TTC549 (cell line): ENCODE measurements at regions not wholly inside any gene's neighbourhood (a gene's known extent, or its start where the extent isn't known, plus 50 kb on each side); places are given as distances from the start of the nearest gene placed in this dataset.

ENCODE experiments used
- FAIRE-seq: peaks from 2 replicates; lab custom pipeline; 2012; peaks lifted over from hg19 to GRCh38; lab: Jason Lieb, UNC

DNA sequence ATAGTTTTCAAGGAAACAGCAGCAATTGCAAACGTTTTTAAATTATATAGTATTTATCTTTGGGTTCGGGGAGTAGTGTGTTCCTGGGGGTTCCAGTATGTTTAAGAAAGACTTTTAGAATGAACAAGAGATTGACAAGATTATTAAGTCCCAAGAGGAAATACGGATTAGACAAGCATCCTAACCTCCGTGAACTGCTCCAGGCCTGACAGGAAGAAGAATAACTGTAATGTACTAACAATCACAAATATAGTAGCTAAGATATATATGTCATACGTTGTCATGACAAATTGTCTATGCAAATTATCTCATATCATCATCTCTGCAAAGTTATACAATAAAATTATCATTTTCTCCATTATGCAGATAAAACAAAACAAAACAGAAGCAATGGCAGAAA is 1397.2 kb downstream of the MRPL39 start:
- no peak for FAIRE-seq

GRCh38 chr21:24208562-24209260 is 1398.6 kb downstream of the MRPL39 start:
- no peak for FAIRE-seq

DNA sequence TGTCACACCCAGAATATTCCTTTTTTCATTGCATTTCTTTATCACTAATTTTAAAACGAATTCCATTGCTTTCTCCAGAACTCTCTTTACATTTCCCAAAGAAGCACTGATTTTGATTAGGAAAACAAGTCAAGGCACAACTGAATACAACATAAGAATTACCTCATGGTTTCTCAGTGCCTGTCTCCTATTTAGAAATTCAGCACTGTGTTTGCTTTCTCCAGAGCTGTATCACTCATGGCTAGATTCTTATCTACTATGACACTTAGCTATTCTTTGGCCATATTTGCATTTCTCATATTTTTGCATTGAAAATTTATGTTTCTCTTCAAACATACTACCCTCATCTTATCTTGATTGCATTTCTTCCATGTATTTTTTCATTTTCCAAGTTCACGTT is 1402.0 kb downstream of the MRPL39 start:
- no peak for FAIRE-seq

DNA sequence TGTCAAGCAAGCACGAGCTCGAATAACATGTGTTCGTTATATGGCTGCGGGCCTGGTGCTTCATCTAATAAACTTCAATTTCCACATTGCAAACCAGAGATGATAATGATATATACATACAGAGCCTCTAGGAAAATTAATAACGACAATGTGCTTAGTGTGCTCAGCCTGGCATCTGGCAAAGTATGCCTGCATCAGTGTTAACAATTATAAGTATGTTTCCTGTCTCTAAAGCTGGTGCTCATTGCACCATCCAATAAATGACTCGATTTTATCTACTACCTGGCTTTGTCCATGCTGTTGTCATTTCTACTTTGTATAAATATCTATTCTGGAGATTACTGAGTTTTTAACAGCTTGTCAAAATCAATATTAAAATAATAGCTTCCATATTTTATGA is 1402.6 kb downstream of the MRPL39 start:
- no peak for FAIRE-seq

DNA sequence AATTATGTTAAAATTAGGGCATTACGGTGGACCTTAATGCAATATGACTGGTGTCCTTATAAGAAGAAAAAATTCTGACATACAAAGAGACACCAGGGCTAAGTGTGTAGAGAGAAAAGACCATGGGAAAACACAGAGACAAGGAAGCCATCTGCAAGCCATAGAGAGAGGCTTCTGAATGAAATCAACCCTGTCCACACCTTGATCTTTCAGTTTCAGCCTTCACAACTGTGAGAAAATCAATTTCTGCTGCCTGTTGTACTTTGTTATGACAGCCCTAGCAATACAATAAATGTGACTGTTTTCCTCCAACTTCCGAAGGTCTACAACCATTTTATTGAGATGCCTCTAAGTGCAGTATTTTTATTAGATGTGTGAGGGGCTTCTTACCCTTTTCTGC is 1407.2 kb downstream of the MRPL39 start:
- no peak for FAIRE-seq

DNA sequence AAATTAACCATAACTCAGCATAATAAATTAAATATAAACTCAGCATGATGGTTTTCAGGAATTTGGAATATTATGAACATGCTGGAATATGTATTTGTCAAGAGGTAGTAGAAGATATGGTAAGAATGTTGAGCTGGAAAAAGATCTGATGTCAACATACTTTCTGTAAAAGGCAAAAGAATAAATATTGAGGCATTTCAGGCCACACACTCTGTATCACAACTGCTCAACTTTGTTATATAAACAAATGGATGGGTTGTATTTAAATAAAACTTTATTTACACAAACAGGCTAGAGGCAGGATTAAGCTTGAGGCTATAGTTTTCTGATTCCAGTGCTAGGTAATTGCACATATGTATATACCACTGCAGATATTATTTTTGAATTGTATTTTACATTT is 1409.4 kb downstream of the MRPL39 start:
- FAIRE-seq = no peak

- FAIRE-seq = no peak
These were observed 1410.1 kb downstream of the MRPL39 start for GRCh38 chr21:24197132-24197643.

GRCh38 chr21:24188506-24188905 is 1418.8 kb downstream of the MRPL39 start:
- FAIRE-seq = no peak

GRCh38 chr21:24183077-24183476 is 1424.2 kb downstream of the MRPL39 start:
- no peak for FAIRE-seq

DNA sequence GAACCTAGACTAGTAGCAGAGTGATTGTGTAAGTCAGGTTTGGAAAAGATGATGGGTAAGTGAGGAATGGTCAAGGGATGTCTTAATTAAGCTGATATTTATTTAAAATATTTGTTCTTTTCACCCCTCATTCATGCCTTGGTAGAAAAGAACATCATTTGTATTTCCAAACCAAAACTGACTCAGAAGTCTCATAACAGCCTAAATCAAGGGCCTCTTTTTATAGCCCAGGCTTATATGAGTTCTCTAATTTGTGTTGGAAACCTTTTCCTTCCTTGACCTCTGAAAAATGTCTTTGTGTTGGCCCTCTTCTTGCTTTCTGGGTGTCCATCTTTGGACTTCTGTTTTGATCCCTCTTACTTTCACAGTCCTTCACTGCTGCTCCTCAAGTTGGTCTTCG is 1428.2 kb downstream of the MRPL39 start:
- FAIRE-seq = no peak

GRCh38 chr21:24175106-24175505 is 1432.2 kb downstream of the MRPL39 start:
- FAIRE-seq = no peak

DNA sequence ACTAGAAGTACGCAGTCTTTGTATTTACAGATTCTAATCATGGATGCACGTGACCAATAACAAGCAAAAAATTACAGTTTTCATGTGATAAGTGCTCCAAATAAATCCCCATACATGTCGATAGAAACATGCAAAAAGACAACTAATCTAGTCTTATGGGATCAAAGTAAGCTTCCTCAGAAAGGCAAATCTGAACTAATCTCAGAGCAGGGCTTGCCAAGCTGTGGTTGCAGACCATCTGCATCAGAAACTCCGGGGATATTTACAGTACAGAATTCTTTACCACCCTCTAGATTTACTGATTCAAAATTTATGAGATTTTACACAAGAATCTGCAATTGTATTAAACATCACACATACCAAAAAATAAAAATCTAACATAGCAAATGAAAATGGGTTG is 1435.5 kb downstream of the MRPL39 start:
- no peak for FAIRE-seq

- no peak for FAIRE-seq
These were observed 1443.7 kb downstream of the MRPL39 start for GRCh38 chr21:24163539-24163938.

DNA sequence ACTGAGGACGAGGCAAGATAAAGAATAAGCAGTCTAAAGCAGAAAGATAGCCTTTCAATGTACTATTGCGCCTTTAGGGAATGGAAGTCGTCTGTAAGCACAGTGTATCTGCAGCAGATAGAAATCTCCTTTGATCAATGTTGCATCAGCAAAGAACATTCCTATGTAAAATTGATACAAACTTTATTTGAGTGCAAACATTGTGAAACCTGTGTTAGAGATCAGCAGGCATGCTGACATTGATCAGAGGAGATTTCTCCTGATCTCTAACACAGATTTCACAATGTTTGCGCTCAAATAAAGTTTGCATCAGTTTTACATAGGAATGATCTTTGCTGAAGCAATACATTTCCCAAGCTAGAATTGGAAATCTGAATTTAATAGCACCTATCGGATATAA is 1446.8 kb downstream of the MRPL39 start:
- FAIRE-seq = no peak

DNA sequence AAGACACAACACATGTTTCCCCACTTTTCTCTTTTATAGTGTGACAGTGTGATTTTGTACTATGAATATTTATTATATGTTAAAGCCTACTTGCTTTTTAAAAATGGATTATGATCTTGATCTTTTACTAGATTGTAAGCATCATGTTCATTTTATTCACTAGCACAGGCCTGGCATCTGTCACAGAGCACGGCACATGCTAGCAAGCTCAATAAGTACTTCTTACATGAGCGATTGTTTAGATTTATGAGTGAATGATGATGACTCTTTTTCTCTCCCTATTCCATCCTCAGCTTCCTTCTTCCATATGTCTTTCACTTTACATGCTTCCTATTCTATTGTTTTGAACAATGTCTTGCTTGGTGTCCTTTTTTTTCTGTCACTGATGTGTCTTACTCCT is 1454.1 kb downstream of the MRPL39 start:
- FAIRE-seq = no peak

GRCh38 chr21:24150753-24151152 is 1456.5 kb downstream of the MRPL39 start:
- no peak for FAIRE-seq

GRCh38 chr21:24148461-24148860 is 1458.8 kb downstream of the MRPL39 start:
- FAIRE-seq = no peak

- no peak for FAIRE-seq
These were observed 1459.6 kb downstream of the MRPL39 start for GRCh38 chr21:24147674-24148073.

GRCh38 chr21:24131056-24131455 is 1476.2 kb downstream of the MRPL39 start:
- no peak for FAIRE-seq

GRCh38 chr21:24127651-24128050 is 1479.6 kb downstream of the MRPL39 start:
- no peak for FAIRE-seq

DNA sequence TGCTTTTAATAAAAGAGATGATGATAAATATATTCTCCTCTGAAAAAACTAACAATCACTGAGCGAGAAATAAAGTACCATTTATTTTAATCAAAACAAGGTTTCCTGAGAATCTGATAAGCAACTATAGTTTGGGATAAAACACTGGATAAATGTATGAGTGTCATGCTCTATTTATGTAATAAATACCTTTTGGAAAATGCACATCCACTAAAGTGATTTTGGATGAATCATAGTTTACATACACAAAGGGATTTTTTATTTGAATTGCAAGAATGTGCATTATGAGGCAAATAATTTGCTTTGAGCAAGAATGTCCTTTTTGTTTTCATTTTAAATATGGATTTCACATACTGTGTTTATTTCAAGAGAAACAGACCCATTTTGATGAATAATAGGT is 1483.5 kb downstream of the MRPL39 start:
- FAIRE-seq = no peak

DNA sequence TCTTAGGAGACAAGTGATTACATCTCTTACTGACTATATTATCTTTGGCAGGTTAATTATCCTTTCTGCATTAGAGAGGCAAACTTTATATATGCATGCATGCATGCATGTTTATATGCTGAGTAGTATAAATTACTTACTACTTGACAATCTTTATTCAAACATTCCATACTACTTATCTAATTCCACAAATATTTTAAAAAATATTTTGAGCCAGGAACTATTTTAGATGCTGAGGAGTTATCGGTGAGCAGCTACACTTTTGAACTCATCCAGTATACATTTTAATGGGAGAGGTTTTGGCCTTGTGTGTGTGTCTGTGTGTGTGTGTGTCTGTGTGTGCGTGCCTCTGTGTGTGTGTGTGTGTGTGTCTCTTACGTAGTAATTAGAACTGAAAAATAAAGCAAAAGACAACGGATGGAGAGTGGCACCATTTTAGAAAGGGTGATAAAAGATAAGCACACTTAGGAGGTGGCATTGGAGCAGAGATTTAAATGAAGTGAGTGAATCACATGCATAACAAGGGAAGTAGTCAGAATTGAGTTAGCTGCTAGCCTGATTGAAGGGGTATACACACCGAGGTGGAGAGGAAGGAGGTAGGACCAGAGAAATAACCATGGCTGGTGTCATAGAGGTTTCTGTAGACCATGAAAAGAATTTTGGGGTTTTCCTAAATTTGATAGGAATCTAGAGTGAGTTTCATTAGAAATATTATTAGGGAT is 1488.4 kb downstream of the MRPL39 start:
- no peak for FAIRE-seq

- FAIRE-seq = no peak
These were observed 1492.1 kb downstream of the MRPL39 start for GRCh38 chr21:24115141-24115540.

DNA sequence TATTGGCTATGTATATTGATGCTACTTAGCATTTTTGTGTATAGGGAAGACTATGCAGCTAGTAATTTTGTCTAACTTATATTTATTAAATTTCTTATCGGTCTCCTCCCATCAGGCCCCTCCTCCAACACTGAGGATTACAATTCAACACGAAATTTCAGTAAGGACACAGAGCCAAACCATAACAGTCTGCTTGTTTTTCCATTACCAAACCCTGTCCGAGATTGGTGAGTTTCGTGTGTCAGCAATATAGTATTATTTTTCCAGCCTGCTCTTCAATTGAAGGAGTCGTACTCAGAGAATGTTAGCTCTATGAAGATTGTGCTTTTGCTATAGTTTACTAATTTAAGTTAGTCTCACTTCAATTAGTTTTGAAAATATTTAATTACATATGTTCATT is 1495.3 kb downstream of the MRPL39 start:
- no peak for FAIRE-seq
